HL-60 (cell line): ENCODE measurements at regions not wholly inside any gene's neighbourhood (a gene's known extent, or its start where the extent isn't known, plus 50 kb on each side); places are given as distances from the start of the nearest gene placed in this dataset.

Experiments
- DNase-seq, 2 experiments: peaks; one replicate each; pipeline ENCODE4 v3.0.0-alpha.2; 2010 to 2020; ENCODE audit warnings: low read depth in 1 of 2, low spot score in 1 of 2
- H3K27ac ChIP-seq: fragments of 250-450 bp; sonication (Bioruptor Pico); replicated peaks from 2 replicates; pipeline ENCODE4 v1.5.1; 2020; ENCODE audit warnings: mild to moderate bottlenecking, moderate library complexity
- H3K27me3 ChIP-seq: fragments of 250-450 bp; sonication (Bioruptor Pico); 2 replicates; pipeline ENCODE4 v1.5.1; 2021; ENCODE audit warnings: mild to moderate bottlenecking, moderate library complexity; ENCODE audit not compliant: insufficient read depth, poor library complexity, severe bottlenecking
- H3K4me3 ChIP-seq: replicated peaks from 2 replicates; pipeline ENCODE4 v1.5.1; 2011; ENCODE audit warnings: mild to moderate bottlenecking, control low read depth, low read length; ENCODE audit not compliant: insufficient read depth
- GABPA ChIP-seq: IDR thresholded peaks from 2 replicates; pipeline ENCODE4 v1.6.1; 2012; ENCODE audit warnings: low read depth
- POLR2AphosphoS5 ChIP-seq: IDR thresholded peaks from 2 replicates; pipeline ENCODE4 v1.6.1; 2012; ENCODE audit warnings: low read depth
- SPI1 ChIP-seq: IDR thresholded peaks from 2 replicates; pipeline ENCODE4 v1.6.1; 2012; ENCODE audit warnings: low read depth, mild to moderate bottlenecking, borderline replicate concordance
- TF ChIP-seq, protein P1 (sequence below): IDR thresholded peaks from 2 replicates; pipeline ENCODE4 v1.6.1; 2012; ENCODE audit warnings: low read depth; ENCODE audit not compliant: insufficient replicate concordance
- TF ChIP-seq, protein P2 (sequence below): IDR thresholded peaks from one replicate; pipeline ENCODE4 v1.5.1; 2011; ENCODE audit warnings: low read length, control low read depth, inconsistent platforms; ENCODE audit not compliant: insufficient read depth

DNA sequence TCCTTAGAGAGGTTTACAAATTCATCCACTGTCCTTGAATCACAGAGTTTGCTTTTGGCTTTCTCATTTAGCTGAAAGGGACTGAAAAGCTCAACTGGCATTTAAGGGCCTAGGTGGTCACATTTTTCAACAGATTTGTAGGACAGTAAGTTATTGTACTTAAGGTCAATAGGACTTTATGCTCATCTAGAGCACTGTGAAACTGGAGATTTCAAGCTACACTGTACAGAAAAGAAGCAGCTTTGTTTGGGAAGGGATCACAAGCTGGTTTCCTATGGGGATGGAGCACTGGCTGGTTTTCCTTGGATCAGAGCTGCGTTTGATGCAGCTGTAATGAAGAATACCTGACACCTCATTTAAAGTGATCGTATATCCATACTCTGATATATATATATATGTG lies 482.7 kb downstream of the FBXO15 start:
- no peak overlapping the region for H3K27ac ChIP-seq
- TF ChIP-seq, protein P1, sequence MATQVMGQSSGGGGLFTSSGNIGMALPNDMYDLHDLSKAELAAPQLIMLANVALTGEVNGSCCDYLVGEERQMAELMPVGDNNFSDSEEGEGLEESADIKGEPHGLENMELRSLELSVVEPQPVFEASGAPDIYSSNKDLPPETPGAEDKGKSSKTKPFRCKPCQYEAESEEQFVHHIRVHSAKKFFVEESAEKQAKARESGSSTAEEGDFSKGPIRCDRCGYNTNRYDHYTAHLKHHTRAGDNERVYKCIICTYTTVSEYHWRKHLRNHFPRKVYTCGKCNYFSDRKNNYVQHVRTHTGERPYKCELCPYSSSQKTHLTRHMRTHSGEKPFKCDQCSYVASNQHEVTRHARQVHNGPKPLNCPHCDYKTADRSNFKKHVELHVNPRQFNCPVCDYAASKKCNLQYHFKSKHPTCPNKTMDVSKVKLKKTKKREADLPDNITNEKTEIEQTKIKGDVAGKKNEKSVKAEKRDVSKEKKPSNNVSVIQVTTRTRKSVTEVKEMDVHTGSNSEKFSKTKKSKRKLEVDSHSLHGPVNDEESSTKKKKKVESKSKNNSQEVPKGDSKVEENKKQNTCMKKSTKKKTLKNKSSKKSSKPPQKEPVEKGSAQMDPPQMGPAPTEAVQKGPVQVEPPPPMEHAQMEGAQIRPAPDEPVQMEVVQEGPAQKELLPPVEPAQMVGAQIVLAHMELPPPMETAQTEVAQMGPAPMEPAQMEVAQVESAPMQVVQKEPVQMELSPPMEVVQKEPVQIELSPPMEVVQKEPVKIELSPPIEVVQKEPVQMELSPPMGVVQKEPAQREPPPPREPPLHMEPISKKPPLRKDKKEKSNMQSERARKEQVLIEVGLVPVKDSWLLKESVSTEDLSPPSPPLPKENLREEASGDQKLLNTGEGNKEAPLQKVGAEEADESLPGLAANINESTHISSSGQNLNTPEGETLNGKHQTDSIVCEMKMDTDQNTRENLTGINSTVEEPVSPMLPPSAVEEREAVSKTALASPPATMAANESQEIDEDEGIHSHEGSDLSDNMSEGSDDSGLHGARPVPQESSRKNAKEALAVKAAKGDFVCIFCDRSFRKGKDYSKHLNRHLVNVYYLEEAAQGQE = no peak
- TF ChIP-seq POLR2AphosphoS5 = no peak
- TF ChIP-seq SPI1 = no peak
- no peak for TF ChIP-seq GABPA
- TF ChIP-seq, protein P2, sequence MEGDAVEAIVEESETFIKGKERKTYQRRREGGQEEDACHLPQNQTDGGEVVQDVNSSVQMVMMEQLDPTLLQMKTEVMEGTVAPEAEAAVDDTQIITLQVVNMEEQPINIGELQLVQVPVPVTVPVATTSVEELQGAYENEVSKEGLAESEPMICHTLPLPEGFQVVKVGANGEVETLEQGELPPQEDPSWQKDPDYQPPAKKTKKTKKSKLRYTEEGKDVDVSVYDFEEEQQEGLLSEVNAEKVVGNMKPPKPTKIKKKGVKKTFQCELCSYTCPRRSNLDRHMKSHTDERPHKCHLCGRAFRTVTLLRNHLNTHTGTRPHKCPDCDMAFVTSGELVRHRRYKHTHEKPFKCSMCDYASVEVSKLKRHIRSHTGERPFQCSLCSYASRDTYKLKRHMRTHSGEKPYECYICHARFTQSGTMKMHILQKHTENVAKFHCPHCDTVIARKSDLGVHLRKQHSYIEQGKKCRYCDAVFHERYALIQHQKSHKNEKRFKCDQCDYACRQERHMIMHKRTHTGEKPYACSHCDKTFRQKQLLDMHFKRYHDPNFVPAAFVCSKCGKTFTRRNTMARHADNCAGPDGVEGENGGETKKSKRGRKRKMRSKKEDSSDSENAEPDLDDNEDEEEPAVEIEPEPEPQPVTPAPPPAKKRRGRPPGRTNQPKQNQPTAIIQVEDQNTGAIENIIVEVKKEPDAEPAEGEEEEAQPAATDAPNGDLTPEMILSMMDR = no peak
- no peak for DNase-seq
- no peaks in the 10 kb centered on the region for H3K27me3 ChIP-seq
- H3K4me3 ChIP-seq = no peak overlapping the region

DNA sequence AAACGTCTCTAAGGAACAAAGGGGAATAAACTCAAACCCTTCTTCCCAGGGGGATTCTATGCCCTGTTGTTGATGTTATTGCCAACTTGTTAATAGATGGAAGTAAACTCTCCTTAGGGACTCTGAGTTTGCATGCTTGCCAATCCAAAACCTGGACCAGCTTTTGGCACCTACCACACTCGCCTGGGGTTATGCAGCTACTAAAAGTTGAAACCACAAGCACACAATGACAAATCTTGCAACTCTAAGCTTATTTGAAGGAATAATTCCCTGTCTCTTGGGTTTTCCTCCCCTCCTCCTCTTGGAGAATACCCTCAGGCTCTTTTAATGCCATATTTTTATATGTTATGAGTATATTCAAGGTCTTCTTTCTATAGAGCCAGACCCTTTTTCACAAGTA lies 484.1 kb downstream of the FBXO15 start:
- Histone ChIP-seq H3K4me3 (no peak overlapping the region), H3K27ac (no peak overlapping the region), H3K27me3 (no peaks in the 10 kb centered on the region)
- no peak for TF ChIP-seq SPI1
- TF ChIP-seq GABPA = no peak
- no peak for DNase-seq

DNA sequence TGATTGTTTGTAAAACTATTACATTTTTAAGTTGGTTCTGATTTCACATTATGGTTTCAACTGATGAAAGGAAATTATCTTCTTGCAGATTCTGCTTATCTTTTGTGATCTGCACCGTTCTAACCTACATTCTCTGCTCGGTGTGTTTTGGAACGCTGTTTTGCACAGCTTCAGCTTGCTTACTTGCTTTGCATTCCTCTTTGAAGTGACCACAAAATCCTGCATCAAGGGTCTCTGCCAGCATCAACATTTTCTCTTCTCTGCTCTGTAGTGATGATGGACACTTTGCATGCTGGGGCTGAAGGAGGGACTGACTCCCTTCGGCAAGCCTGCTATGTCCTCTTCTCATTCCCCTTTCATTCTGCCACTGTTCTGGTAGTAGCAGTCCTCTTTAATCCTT lies 485.2 kb downstream of the FBXO15 start:
- Histone ChIP-seq H3K27me3 (no peaks in the 10 kb centered on the region), H3K27ac (no peak overlapping the region), H3K4me3 (no peak overlapping the region)
- TF ChIP-seq POLR2AphosphoS5 (no peak), GABPA (no peak), SPI1 (no peak)
- TF ChIP-seq, protein P2 = no peak
- TF ChIP-seq, protein P1 = no peak
- no peak for DNase-seq

- Histone ChIP-seq H3K27ac (no peak overlapping the region), H3K4me3 (no peak overlapping the region), H3K27me3 (no peaks in the 10 kb centered on the region)
- DNase-seq = no peak
- TF ChIP-seq, protein P2 = no peak
- no peak for TF ChIP-seq SPI1
- TF ChIP-seq POLR2AphosphoS5 = no peak
- TF ChIP-seq, protein P1 = no peak
- no peak for TF ChIP-seq GABPA
Observed at GRCh38 chr18:73660931-73661856, 486.4 kb downstream of the FBXO15 start.
